ENCODE measurements at regions not wholly inside any gene's neighbourhood (a gene's known extent, or its start where the extent isn't known, plus 50 kb on each side); places are given as distances from the start of the nearest gene placed in this dataset.
"Not testable (repeated sequence)": the region's sequence is repeated elsewhere in the genome, so short reads cannot be mapped to it uniquely, and the experiment has no call there.

GRCh38 chr3:182412066-182412465 is 381.2 kb upstream of the ATP11B start:
- no peak for DNase-seq

- no peak for DNase-seq
These were observed 380.2 kb upstream of the ATP11B start for GRCh38 chr3:182413061-182413460.

GRCh38 chr3:182413682-182414081 is 379.6 kb upstream of the ATP11B start:
- DNase-seq = no peak

DNA sequence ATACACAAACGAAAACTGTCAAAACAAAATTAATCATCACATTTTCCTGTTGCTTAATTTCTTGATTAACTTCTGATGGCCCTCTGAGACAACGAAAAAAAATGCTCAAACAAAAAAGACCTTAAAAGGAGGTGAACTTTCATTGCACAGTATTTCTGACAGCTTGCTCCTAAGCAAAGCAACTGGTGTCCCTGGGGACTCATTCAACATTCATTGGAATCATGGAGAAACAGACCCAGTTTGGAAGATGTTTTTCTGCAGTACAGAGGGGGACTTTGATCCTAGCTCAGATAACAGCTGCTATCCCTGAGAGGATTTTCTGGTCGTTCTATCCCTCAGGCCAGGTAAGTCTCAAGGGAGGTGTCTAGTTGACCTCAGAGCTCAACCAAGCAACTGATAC is 378.7 kb upstream of the ATP11B start:
- DNase-seq = no peak

- DNase-seq = no peak
These were observed 372.6 kb upstream of the ATP11B start for GRCh38 chr3:182420741-182421140.

DNA sequence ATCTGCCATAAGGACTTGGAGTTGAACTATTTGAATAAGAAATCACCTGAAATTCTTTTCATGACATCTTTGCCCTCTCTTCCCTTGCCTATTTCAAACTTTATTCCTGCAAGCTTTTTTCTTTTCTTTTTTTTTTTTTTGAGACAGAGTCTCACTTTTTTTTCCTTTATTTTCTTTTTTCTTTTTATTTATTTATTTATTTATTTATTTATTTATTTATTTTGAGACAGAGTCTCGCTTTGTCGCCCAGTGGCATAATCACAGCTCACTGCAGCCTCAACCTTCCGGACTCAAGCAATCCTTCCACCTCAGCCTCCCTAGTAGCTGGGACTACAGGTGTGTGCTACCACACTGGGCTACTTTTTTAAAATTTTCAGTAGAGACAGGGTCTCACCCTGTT is 369.3 kb upstream of the ATP11B start:
- DNase-seq = no peak

GRCh38 chr3:182425926-182426718 is 367.2 kb upstream of the ATP11B start:
- DNase-seq = not testable (repeated sequence)

- not testable (repeated sequence) for DNase-seq
These were observed 361.3 kb upstream of the ATP11B start for GRCh38 chr3:182431972-182432371.

GRCh38 chr3:182435860-182436259 is 357.4 kb upstream of the ATP11B start:
- no peak for DNase-seq

- no peak for DNase-seq
These were observed 356.8 kb upstream of the ATP11B start for GRCh38 chr3:182436547-182436946.

- no peak for DNase-seq
These were observed 354.9 kb upstream of the ATP11B start for GRCh38 chr3:182438398-182438797.

GRCh38 chr3:182440101-182440500 is 353.2 kb upstream of the ATP11B start:
- DNase-seq = no peak

- no peak for DNase-seq
These were observed 347.7 kb upstream of the ATP11B start for GRCh38 chr3:182445576-182445975.

DNA sequence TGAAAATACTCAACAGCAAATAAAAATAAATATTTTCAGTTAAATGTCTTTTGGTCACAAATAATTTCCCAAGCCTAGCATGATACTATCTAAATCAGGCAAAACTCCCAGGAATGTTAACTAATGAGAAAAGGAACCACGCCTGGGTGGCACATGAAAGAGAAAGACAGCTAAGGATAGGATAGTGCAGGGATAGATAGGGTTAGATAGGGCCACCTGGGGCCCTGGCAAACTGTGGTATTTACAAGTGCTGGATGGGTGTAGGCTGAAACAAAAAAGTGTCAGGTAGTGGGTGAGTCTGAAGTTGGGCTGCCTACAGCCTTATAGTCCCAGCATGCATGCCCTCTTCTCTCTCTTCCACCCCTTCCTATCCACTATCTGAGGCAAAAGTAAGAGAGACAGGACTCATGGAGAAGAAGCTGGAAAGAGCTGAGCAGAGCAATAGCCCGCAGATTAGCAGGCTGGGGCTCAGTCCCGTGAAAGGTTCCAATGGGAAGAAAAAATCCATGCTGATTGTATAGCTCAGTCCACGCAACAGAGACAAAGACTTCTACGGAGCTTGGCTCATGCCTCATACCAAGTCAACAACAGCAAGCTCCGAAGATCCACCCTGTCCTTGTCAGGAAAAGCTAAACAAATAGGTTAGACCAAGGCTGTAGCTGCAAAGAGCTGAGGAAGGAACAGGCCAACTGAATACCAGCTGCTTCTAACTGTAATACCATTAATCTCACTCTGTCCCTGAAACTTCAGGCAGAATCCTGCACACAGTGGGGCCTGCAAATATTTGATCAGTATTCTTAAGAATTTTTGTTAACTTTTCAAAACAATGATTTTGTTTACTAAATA is 342.1 kb upstream of the ATP11B start:
- no peak for DNase-seq

DNA sequence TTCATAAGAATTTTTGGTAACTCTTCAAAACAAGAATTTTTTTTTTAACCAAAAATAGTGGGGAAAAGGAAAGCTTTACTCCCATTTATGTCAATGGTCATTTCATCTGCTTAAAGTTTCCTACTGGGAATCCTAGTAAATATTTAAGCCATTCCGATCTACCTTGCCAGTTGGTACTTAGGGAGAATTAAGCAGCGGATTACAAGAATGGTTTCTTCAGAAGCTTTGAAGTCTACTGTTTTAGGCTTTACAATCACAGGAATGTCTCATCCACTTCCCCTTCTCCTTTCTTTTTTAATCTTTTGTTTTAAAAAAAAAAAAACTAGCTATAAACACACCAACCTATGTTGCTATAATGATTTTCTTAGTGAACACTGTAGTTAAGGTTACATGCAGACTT is 341.4 kb upstream of the ATP11B start:
- DNase-seq = no peak

- DNase-seq = no peak
These were observed 338.3 kb upstream of the ATP11B start for GRCh38 chr3:182455011-182455410.

DNA sequence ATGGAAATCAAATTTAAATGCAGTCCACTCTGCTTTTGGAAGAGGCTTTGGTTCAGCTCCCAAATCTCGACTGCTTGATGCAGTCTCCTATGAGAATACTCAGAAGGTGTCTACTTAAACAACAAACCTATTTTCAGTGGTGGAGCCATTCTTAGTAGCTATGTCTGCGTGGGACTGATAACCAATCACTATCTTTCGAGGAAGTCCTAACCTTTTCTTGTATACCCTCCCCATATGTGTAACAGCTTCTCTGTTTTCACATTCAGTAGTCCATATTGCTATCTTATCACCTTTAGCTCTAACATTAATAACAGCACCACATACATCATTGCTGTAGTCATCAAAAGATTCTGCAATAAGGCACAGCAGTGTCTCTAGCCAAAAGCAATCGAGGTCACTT is 333.0 kb upstream of the ATP11B start:
- DNase-seq = no peak

DNA sequence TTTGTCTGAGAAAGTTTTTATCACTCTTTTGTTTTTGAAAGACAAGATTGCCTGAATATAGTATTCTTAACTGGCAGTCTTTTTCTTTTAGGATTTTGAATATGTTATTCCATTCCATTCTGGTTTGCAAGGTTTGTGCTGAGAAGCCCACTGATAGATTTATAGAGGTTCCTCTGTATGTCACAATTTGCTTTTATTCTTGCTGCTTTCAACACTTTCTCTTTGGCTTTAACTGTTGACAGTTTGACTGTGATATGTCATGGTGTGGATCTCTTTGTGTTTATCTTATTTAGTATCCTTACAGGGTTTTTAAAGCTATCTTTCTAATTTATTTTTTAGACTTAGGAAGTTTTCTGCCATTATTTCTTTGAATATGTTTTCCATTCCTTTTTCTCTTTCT is 331.2 kb upstream of the ATP11B start:
- DNase-seq = no peak

- DNase-seq = no peak
These were observed 328.7 kb upstream of the ATP11B start for GRCh38 chr3:182464513-182465145.

DNA sequence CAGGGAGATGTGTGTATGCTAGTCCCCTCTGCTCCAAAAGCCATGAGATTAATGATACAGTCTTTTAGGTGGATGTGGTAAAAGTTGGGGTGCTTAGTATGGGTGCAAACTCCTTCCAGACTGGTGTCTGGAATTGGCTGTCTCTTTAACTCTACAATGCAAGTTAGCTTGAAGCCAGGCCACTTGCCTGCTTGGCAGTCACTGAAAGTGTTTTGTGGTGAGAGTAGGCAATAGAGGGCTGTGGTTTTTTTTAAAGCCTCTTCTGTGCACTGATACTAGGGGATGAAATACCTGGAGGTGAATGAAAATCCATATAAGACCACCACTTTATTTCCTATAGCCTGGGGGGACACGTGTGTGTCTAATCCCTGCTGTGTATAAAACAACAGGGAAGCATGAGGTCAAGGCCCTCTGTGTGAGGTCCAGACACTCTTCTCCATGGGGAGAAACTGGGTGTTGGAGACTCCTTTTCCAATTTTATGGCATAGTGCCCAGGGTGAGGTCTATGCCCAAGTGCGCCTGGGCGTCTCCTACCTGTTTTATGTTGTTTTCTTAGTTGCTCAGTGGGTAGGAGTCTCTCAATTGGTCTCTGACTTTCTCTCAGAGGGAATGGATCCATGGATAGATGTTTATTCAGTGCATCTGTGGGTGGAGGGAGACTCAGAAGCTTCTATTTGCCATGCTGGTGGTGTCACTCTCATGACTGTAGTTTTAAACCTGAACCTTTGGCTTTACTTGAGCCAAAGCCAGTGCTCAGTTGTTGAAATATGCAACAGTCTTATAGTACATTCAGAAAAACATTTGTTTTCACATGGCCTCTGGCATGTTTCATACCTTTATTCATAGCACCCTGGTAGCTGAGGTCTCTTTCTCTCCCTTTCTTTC is 327.8 kb upstream of the ATP11B start:
- DNase-seq = no peak

GRCh38 chr3:182469086-182469485 is 324.2 kb upstream of the ATP11B start:
- no peak for DNase-seq

DNA sequence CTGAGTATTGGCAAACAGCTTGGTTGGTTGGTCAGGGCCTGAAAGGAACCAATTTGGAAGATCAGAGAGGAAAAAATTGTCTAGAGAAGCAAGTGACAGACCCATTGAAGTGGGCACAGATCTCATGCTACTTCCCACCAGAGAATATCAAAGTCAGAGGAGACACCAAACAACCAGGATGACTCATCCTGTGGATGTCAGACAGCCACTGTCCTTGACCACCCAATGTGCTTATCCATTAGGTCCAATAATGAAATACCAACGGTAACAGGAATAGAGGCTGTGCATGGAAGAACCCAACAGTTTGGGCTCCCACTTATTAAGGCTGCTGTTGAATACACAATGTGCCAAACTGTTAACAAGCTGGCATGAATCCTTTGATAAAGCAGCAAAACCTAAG is 323.1 kb upstream of the ATP11B start:
- no peak for DNase-seq

Data from activated effector memory CD4-positive, alpha-beta T cell treated with Interleukin-2 at 50 U/mL for 16 hours (primary cell).